ENCODE measurements at regions not wholly inside any gene's neighbourhood (a gene's known extent, or its start where the extent isn't known, plus 50 kb on each side); places are given as distances from the start of the nearest gene placed in this dataset.

- no peak for DNase-seq
Observed at GRCh38 chr2:146173934-146174333, 1654.0 kb upstream of the ZEB2 start.

GRCh38 chr2:146161256-146161882, 1641.5 kb upstream of the ZEB2 start:
- no peak for DNase-seq

- DNase-seq: no peak
Observed at GRCh38 chr2:146158072-146158674, 1638.3 kb upstream of the ZEB2 start.

GRCh38 chr2:146147448-146148012, 1627.6 kb upstream of the ZEB2 start:
- no peak for DNase-seq

GRCh38 chr2:146143971-146144370, 1624.1 kb upstream of the ZEB2 start:
- DNase-seq: no peak

GRCh38 chr2:146138820-146139219, 1618.9 kb upstream of the ZEB2 start:
- DNase-seq: no peak

GRCh38 chr2:146135245-146135644, 1615.3 kb upstream of the ZEB2 start:
- no peak for DNase-seq

- DNase-seq: no peak
Observed at GRCh38 chr2:146131785-146132184, 1611.9 kb upstream of the ZEB2 start.

GRCh38 chr2:146131048-146131447, 1611.1 kb upstream of the ZEB2 start:
- no peak for DNase-seq

- DNase-seq: no peak
Observed at GRCh38 chr2:146130290-146130689, 1610.4 kb upstream of the ZEB2 start.

GRCh38 chr2:146129231-146129630, 1609.3 kb upstream of the ZEB2 start:
- no peak for DNase-seq

- no peak for DNase-seq
Observed at GRCh38 chr2:146128216-146128615, 1608.3 kb upstream of the ZEB2 start.

- DNase-seq: no peak
Observed at GRCh38 chr2:146125551-146125950, 1605.6 kb upstream of the ZEB2 start.

- DNase-seq: peak in 1 of 5 experiments; percentile 30
Observed at GRCh38 chr2:146124741-146125140, 1604.8 kb upstream of the ZEB2 start.

GRCh38 chr2:146123714-146124113, 1603.8 kb upstream of the ZEB2 start:
- no peak for DNase-seq

GRCh38 chr2:146123256-146123655, 1603.3 kb upstream of the ZEB2 start:
- DNase-seq: no peak

- DNase-seq: no peak
Observed at GRCh38 chr2:146119586-146119985, 1599.7 kb upstream of the ZEB2 start.

GRCh38 chr2:146108993-146109392, 1589.1 kb upstream of the ZEB2 start:
- DNase-seq: no peak

- no peak for DNase-seq
Observed at GRCh38 chr2:146094185-146094584, 1574.3 kb upstream of the ZEB2 start.

- DNase-seq: no peak
Observed at GRCh38 chr2:146081459-146081858, 1561.5 kb upstream of the ZEB2 start.

- DNase-seq: no peak
Observed at GRCh38 chr2:146080925-146081324, 1561.0 kb upstream of the ZEB2 start.

GRCh38 chr2:146079216-146079615, 1559.3 kb upstream of the ZEB2 start:
- DNase-seq: no peak

- DNase-seq: no peak
Observed at GRCh38 chr2:146077156-146077555, 1557.2 kb upstream of the ZEB2 start.

GRCh38 chr2:146068051-146068450, 1548.1 kb upstream of the ZEB2 start:
- DNase-seq: no peak

GRCh38 chr2:146048141-146048540, 1528.2 kb upstream of the ZEB2 start:
- no peak for DNase-seq

Data from T-helper 2 cell (primary cell).